Naive thymus-derived CD8-positive, alpha-beta T cell (primary cell): ENCODE measurements at regions not wholly inside any gene's neighbourhood (a gene's known extent, or its start where the extent isn't known, plus 50 kb on each side); places are given as distances from the start of the nearest gene placed in this dataset.
"Not testable (repeated sequence)": the region's sequence is repeated elsewhere in the genome, so short reads cannot be mapped to it uniquely, and the experiment has no call there.

Source experiments
- ATAC-seq, 2 donors: fragments of 150-1000 bp; cut with Tn5 transposase in 1 of 2; sonication (Bioruptor Pico), chemical (Tn5 transposase) in 1 of 2; 1 replicate in 1 of 2; 2 replicates in 1 of 2; pipeline ENCODE4 v1.10.0; 2021; ENCODE audit warnings: mild to moderate bottlenecking in 2 of 2, moderate library complexity in 2 of 2
- POLR2A ChIA-PET: fragments of 350-600 bp; sonication (Branson Sonifier 250); formaldehyde crosslinking; loops from one replicate; lab custom pipeline; 2021; ENCODE audit warnings: antibody characterized with exemption; lab: Charles Lee
- DNase-seq, 10 donors: peaks; one replicate each; pipeline versions ENCODE4 v3.0.0 to v3.0.0-alpha.2; 2020 to 2022
- H3K27ac Mint-ChIP-seq, 10 donors: one replicate each; pipeline ENCODE4 v1.8.0; 2020 to 2022; ENCODE audit warnings: mild to moderate bottlenecking in 10 of 10, mixed read lengths in 10 of 10, moderate library complexity in 4 of 10, inconsistent platforms in 1 of 10
- H3K27me3 Mint-ChIP-seq, 5 donors: one replicate each; pipeline ENCODE4 v1.8.0; 2021 to 2022; ENCODE audit warnings: mixed read lengths in 5 of 5
- H3K36me3 Mint-ChIP-seq, 3 donors: one replicate each; pipeline ENCODE4 v1.8.0; 2020 to 2022; ENCODE audit warnings: mixed read lengths in 3 of 3, mild to moderate bottlenecking in 2 of 3, inconsistent platforms in 1 of 3
- H3K4me1 Mint-ChIP-seq, 4 donors: one replicate each; pipeline ENCODE4 v1.8.0; 2021 to 2022; ENCODE audit warnings: mixed read lengths in 4 of 4
- H3K4me3 Mint-ChIP-seq, 10 donors: one replicate each; pipeline ENCODE4 v1.8.0; 2020 to 2022; ENCODE audit warnings: mild to moderate bottlenecking in 10 of 10, mixed read lengths in 10 of 10, moderate library complexity in 6 of 10, inconsistent platforms in 1 of 10
- H3K9me3 Mint-ChIP-seq, 9 donors: one replicate each; pipeline ENCODE4 v1.8.0; 2020 to 2022; ENCODE audit warnings: mixed read lengths in 9 of 9, mild to moderate bottlenecking in 3 of 9, inconsistent platforms in 1 of 9, moderate library complexity in 1 of 9

GRCh38 chr2:71926876-71927756, 220.5 kb downstream of the CYP26B1 start:
- DNase-seq (peak in 1 of 10 donors; percentile 14), ATAC-seq (no peak)
- Mint-ChIP-seq H3K4me1 (no peaks in the 10 kb centered on the region), H3K36me3 (no peaks in the 10 kb centered on the region), H3K27ac (no peak overlapping the region), H3K9me3 (no peaks in the 10 kb centered on the region), H3K4me3 (no peak overlapping the region), H3K27me3 (peaks cover 0 to 4% (median 0%) of the 10 kb centered on the region in 5 donors)
- POLR2A ChIA-PET, result no interaction called here

GRCh38 chr2:71926089-71926447, 221.6 kb downstream of the CYP26B1 start:
- POLR2A ChIA-PET, result no interaction called here
- ATAC-seq (no peak), DNase-seq (peak in 1 of 10 donors; percentile 1)
- peaks cover 0 to 4% (median 0%) of the 10 kb centered on the region in 5 donors for H3K27me3 Mint-ChIP-seq
- H3K4me1 Mint-ChIP-seq, result no peaks in the 10 kb centered on the region
- no peaks in the 10 kb centered on the region for H3K36me3 Mint-ChIP-seq
- H3K27ac Mint-ChIP-seq, result no peak overlapping the region
- H3K9me3 Mint-ChIP-seq, result no peaks in the 10 kb centered on the region
- no peak overlapping the region for H3K4me3 Mint-ChIP-seq

GRCh38 chr2:71925268-71926088, 222.2 kb downstream of the CYP26B1 start:
- POLR2A ChIA-PET, result no interaction called here
- Mint-ChIP-seq H3K9me3 (no peaks in the 10 kb centered on the region), H3K27ac (no peak overlapping the region), H3K27me3 (peaks cover 0 to 4% (median 0%) of the 10 kb centered on the region in 5 donors), H3K4me3 (no peak overlapping the region), H3K36me3 (no peaks in the 10 kb centered on the region), H3K4me1 (no peaks in the 10 kb centered on the region)
- ATAC-seq, result no peak
- DNase-seq, result peak in 1 of 10 donors; percentile 7

GRCh38 chr2:71923887-71924533, 223.7 kb downstream of the CYP26B1 start:
- DNase-seq (peak in 8 of 10 donors; percentile 19 to 71 (median 42)), ATAC-seq (no peak)
- H3K4me3 Mint-ChIP-seq, result no peak overlapping the region
- no peaks in the 10 kb centered on the region for H3K4me1 Mint-ChIP-seq
- H3K9me3 Mint-ChIP-seq, result no peaks in the 10 kb centered on the region
- peaks cover 0 to 4% (median 0%) of the 10 kb centered on the region in 5 donors for H3K27me3 Mint-ChIP-seq
- POLR2A ChIA-PET, result no interaction called here
- H3K27ac Mint-ChIP-seq, result peak overlapping the region in 1 of 10 donors; percentile 39
- no peaks in the 10 kb centered on the region for H3K36me3 Mint-ChIP-seq

- POLR2A ChIA-PET, result no interaction called here
- Mint-ChIP-seq H3K27me3 (peaks cover 0 to 9% (median 3%) of the 10 kb centered on the region in 5 donors), H3K4me1 (no peaks in the 10 kb centered on the region), H3K36me3 (peaks cover 0 to 3% (median 0%) of the 10 kb centered on the region in 3 donors), H3K9me3 (peaks cover 0 to 4% (median 2%) of the 10 kb centered on the region in 9 donors), H3K27ac (no peak overlapping the region), H3K4me3 (no peak overlapping the region)
- ATAC-seq (no peak), DNase-seq (peak in 1 of 10 donors; percentile 6)
Measured at GRCh38 chr2:71923143-71923525, 224.5 kb downstream of the CYP26B1 start.

DNA sequence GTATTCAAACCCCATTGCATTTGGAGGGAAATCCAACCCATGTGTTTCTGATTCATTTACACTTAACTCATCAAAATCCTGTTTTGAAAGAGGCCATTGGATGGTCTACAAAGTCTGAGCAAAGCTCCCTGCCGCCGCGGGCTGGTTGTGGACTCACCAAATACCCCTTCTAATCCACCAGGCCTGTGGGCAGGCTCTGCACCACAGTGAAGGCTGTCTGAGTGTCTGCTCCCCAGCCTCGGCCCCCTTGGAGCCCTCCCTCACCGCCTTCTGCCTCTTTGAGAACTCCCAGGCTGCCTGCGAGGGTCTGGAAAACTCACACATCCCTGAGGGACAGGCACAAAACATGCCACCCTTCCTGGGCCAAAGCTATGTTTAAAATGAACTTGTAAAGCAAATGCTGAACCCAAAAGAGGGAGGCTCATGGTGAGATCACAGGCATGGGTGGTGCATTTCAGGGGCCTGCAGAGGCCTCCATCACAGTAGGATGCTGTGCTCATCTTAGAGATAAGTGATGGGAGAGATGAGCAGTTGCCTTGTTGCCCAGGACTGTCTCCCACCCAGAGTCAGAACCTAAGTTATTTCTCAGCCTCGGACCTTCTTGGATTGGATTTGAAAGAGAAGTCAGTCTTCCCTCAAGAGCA, 225.0 kb downstream of the CYP26B1 start:
- Mint-ChIP-seq H3K27ac (no peak overlapping the region), H3K27me3 (peaks cover under 1 to 13% (median 3%) of the 10 kb centered on the region in 5 donors), H3K9me3 (peaks cover 0 to 9% (median 3%) of the 10 kb centered on the region in 9 donors), H3K4me1 (no peaks in the 10 kb centered on the region), H3K36me3 (peaks cover 0 to 5% (median 0%) of the 10 kb centered on the region in 3 donors), H3K4me3 (no peak overlapping the region)
- ATAC-seq (no peak), DNase-seq (peak in 1 of 10 donors; percentile 7)
- POLR2A ChIA-PET, result no interaction called here

GRCh38 chr2:71922091-71922490, 225.6 kb downstream of the CYP26B1 start:
- Mint-ChIP-seq H3K4me1 (no peaks in the 10 kb centered on the region), H3K27ac (no peak overlapping the region), H3K27me3 (peaks cover 3 to 18% (median 5%) of the 10 kb centered on the region in 5 donors), H3K36me3 (peaks cover 0 to 8% (median 0%) of the 10 kb centered on the region in 3 donors), H3K4me3 (no peak overlapping the region), H3K9me3 (peaks cover 0 to 12% (median 5%) of the 10 kb centered on the region in 9 donors)
- POLR2A ChIA-PET, result no interaction called here
- DNase-seq, result peak in 1 of 10 donors; percentile 11
- ATAC-seq, result no peak

- Mint-ChIP-seq H3K27me3 (peaks cover 7 to 31% (median 10%) of the 10 kb centered on the region in 5 donors), H3K9me3 (peaks cover 0 to 12% (median 5%) of the 10 kb centered on the region in 9 donors)
- H3K36me3 Mint-ChIP-seq, DNase-seq, H3K4me3 Mint-ChIP-seq, H3K4me1 Mint-ChIP-seq, ATAC-seq, H3K27ac Mint-ChIP-seq, POLR2A ChIA-PET: not testable (repeated sequence)
Measured at GRCh38 chr2:71920819-71921218, 226.8 kb downstream of the CYP26B1 start.

GRCh38 chr2:71919708-71920107, 228.0 kb downstream of the CYP26B1 start:
- H3K9me3 Mint-ChIP-seq, result peaks cover 0 to 12% (median 5%) of the 10 kb centered on the region in 9 donors
- no peaks in the 10 kb centered on the region for H3K4me1 Mint-ChIP-seq
- ATAC-seq, result no peak
- no peak overlapping the region for H3K27ac Mint-ChIP-seq
- H3K27me3 Mint-ChIP-seq, result peaks cover 5 to 34% (median 10%) of the 10 kb centered on the region in 5 donors
- H3K4me3 Mint-ChIP-seq, result no peak overlapping the region
- POLR2A ChIA-PET, result no interaction called here
- H3K36me3 Mint-ChIP-seq, result peaks cover 0 to 8% (median 0%) of the 10 kb centered on the region in 3 donors
- no peak for DNase-seq

DNA sequence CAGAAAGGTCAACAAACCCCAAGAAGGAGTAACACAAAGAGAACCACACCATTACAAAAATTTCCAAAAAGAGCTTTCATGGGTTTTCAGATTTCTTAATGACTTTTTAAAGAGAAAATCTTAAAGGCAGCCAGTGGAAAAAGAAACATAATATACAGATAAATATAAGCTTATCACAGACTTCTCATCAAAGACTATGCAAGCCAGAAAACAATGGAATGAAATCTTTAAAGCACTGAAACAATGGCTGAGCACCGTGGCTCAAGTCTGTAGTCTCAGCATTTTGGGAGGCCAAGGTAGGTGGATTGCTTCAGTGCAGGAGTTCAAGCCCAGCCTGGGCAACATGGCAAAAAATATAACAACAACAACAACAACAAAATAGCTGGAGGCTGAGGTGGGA, 237.4 kb downstream of the CYP26B1 start:
- Mint-ChIP-seq H3K9me3 (peaks cover 0 to 25% (median 15%) of the 10 kb centered on the region in 9 donors), H3K36me3 (peaks cover 0 to 15% (median 2%) of the 10 kb centered on the region in 3 donors), H3K4me1 (no peaks in the 10 kb centered on the region), H3K27ac (no peak overlapping the region), H3K4me3 (no peak overlapping the region), H3K27me3 (peaks cover 10 to 24% (median 17%) of the 10 kb centered on the region in 5 donors)
- DNase-seq, result no peak
- POLR2A ChIA-PET, result no interaction called here
- no peak for ATAC-seq

DNA sequence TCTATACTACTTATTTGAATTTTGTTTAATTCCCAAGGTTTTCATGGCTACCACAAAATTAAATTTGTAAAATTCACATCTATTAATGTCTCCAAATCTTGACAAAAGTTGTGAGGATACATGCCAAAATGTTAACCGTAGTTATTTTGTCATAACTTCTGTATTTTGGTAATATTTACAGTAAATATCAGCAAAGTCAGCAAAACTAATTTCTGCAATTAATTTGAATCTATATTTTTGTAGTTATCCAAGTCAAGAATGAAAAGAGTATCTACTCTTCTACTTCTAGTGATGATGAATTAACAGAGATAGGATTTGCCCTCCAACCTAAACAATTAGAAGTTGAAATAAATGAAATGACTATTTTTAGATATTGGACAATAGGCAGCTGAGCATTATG, 238.9 kb downstream of the CYP26B1 start:
- no peak overlapping the region for H3K4me3 Mint-ChIP-seq
- H3K27me3 Mint-ChIP-seq, result peaks cover 13 to 38% (median 21%) of the 10 kb centered on the region in 5 donors
- POLR2A ChIA-PET, result no interaction called here

DNA sequence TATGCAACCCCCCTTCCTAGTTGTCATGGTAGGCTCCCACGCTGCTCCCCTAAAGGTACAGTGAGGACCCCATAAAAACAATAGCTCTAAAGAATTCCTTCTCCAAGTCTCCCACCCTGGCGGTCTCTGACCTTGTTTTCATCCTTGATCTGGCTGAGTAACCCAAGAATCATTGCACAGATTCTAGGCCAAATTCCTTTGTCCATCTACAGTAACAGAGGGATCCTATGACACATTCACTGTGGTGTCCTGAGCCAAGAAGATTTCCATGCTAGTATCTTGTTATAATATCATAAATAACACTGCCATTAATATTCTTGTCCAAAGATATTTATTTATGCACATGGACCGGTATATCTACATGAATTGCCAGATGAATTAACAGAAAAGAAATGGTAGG, 240.2 kb downstream of the CYP26B1 start:
- ATAC-seq (no peak), DNase-seq (no peak)
- Mint-ChIP-seq H3K36me3 (peaks cover 0 to 15% (median 2%) of the 10 kb centered on the region in 3 donors), H3K27me3 (peaks cover 13 to 40% (median 20%) of the 10 kb centered on the region in 5 donors), H3K9me3 (peaks cover 0 to 21% (median 12%) of the 10 kb centered on the region in 9 donors), H3K4me3 (no peak overlapping the region), H3K27ac (peak overlapping the region in 1 of 10 donors; percentile 14), H3K4me1 (no peaks in the 10 kb centered on the region)
- POLR2A ChIA-PET, result no interaction called here

More for the DNA sequence above, 238.9 kb downstream of the CYP26B1 start:
- ATAC-seq (no peak), DNase-seq (no peak)
- Mint-ChIP-seq H3K4me1 (no peaks in the 10 kb centered on the region), H3K9me3 (peaks cover 0 to 25% (median 15%) of the 10 kb centered on the region in 9 donors), H3K36me3 (peaks cover 0 to 15% (median 2%) of the 10 kb centered on the region in 3 donors), H3K27ac (no peak overlapping the region)
